ENCODE measurements at regions not wholly inside any gene's neighbourhood (a gene's known extent, or its start where the extent isn't known, plus 50 kb on each side); places are given as distances from the start of the nearest gene placed in this dataset.

DNA sequence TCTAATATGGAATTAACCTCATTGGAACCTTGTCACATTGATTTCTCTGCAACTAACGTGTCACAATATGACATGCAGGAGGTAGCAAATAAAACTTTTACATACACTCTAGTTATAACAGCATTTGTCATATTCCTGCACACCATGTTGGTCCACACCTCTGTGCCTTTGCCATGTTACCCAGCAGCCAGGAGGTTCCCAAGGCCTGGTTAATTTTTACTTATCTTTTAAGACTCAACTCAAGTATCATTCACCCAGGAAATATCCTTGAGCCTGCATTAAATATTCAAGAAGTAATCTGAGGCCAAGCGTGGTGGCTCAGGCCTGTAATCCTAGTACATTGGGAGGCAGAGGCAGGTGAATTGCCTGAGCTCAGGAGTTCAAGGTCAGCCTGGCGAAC is 447.2 kb upstream of the NR5A2 start:
- TF ChIP-seq, protein P1, sequence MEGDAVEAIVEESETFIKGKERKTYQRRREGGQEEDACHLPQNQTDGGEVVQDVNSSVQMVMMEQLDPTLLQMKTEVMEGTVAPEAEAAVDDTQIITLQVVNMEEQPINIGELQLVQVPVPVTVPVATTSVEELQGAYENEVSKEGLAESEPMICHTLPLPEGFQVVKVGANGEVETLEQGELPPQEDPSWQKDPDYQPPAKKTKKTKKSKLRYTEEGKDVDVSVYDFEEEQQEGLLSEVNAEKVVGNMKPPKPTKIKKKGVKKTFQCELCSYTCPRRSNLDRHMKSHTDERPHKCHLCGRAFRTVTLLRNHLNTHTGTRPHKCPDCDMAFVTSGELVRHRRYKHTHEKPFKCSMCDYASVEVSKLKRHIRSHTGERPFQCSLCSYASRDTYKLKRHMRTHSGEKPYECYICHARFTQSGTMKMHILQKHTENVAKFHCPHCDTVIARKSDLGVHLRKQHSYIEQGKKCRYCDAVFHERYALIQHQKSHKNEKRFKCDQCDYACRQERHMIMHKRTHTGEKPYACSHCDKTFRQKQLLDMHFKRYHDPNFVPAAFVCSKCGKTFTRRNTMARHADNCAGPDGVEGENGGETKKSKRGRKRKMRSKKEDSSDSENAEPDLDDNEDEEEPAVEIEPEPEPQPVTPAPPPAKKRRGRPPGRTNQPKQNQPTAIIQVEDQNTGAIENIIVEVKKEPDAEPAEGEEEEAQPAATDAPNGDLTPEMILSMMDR (IDR thresholded peaks at IDR 0.05; ENCODE audit: borderline replicate concordance, extremely low read depth, insufficient read depth) = no peak
- Histone ChIP-seq H3K27ac (ENCODE audit: low read depth in 2 of 2, low read length in 2 of 2) (no peak overlapping the region), H3K4me1 (ENCODE audit: control insufficient read depth in 2 of 3, insufficient read depth in 2 of 3, low read depth in 1 of 3, low read length in 3 of 3) (no peaks in the 10 kb centered on the region), H3K27me3 (ENCODE audit: control insufficient read depth, insufficient read depth, low read length) (no peaks in the 10 kb centered on the region), H3K9me3 (ENCODE audit: control insufficient read depth in 2 of 3, insufficient read depth in 1 of 3, low read length in 3 of 3) (no peaks in the 10 kb centered on the region), H3K36me3 (ENCODE audit: control insufficient read depth in 2 of 3, insufficient read depth in 3 of 3, low read length in 3 of 3) (no peaks in the 10 kb centered on the region), H3K4me3 (ENCODE audit: low read length in 3 of 3) (no peak overlapping the region), H3K9ac (ENCODE audit: low read length in 3 of 3) (no peak overlapping the region)
- FAIRE-seq (no peak), DNase-seq (no peak)
- intact Hi-C loops (cut with DNase I) = no loop called here

DNA sequence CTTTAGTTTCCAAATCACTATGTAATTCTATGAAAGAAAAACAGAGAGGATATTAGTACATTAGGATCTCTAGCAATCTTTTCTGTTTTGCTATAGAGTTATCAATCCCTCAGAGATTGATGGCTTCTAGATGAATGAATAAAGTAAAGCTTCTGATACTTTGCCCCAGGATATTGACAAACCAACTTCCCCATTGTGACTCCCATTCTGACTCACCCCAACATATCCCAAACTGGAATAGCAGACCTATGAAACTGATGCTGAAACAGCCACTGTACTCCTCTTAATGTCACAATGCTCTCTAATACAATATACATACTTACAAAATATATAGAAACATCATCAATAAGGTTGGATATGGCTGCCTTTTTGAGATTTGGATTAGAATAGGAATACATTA is 442.1 kb upstream of the NR5A2 start:
- TF ChIP-seq, protein P1 (IDR thresholded peaks at IDR 0.05; ENCODE audit: borderline replicate concordance, extremely low read depth, insufficient read depth) = no peak
- Histone ChIP-seq H3K4me1 (ENCODE audit: control insufficient read depth in 2 of 3, insufficient read depth in 2 of 3, low read depth in 1 of 3, low read length in 3 of 3) (no peaks in the 10 kb centered on the region), H3K9me3 (ENCODE audit: control insufficient read depth in 2 of 3, insufficient read depth in 1 of 3, low read length in 3 of 3) (no peaks in the 10 kb centered on the region), H3K36me3 (ENCODE audit: control insufficient read depth in 2 of 3, insufficient read depth in 3 of 3, low read length in 3 of 3) (no peaks in the 10 kb centered on the region), H3K4me3 (ENCODE audit: low read length in 3 of 3) (no peak overlapping the region), H3K27ac (ENCODE audit: low read depth in 2 of 2, low read length in 2 of 2) (no peak overlapping the region), H3K27me3 (ENCODE audit: control insufficient read depth, insufficient read depth, low read length) (no peaks in the 10 kb centered on the region), H3K9ac (ENCODE audit: low read length in 3 of 3) (no peak overlapping the region)
- DNase-seq = no peak
- intact Hi-C loops (cut with DNase I) = no loop called here
- FAIRE-seq = no peak

DNA sequence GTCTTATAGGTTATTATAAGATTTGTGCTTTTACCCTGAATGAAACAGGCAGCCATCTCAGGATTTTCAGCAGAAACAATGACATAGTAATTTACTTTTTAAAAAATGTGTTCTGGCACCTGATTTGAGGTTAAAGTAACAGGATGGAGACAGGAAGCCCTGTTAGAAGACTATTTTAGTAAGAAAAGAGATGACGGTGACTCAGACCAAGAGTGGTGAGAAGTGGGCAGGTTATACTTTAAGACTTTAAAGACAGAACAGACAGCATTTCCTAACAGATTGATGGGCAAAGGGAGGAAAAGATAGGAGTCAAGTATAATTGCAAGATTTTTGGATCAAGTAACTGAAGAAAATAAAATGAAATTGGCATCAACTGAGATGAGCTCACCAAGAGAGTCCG is 436.8 kb upstream of the NR5A2 start:
- no peak overlapping the region for H3K4me3 ChIP-seq (ENCODE audit: low read length in 3 of 3)
- no peak overlapping the region for H3K9ac ChIP-seq (ENCODE audit: low read length in 3 of 3)
- no peak overlapping the region for H3K27ac ChIP-seq (ENCODE audit: low read depth in 2 of 2, low read length in 2 of 2)
- no peaks in the 10 kb centered on the region for H3K27me3 ChIP-seq (ENCODE audit: control insufficient read depth, insufficient read depth, low read length)
- intact Hi-C loops (cut with DNase I) = no loop called here
- no peaks in the 10 kb centered on the region for H3K36me3 ChIP-seq (ENCODE audit: control insufficient read depth in 2 of 3, insufficient read depth in 3 of 3, low read length in 3 of 3)
- TF ChIP-seq, protein P1 (IDR thresholded peaks at IDR 0.05; ENCODE audit: borderline replicate concordance, extremely low read depth, insufficient read depth) = no peak
- DNase-seq (no peak), FAIRE-seq (no peak)
- no peaks in the 10 kb centered on the region for H3K4me1 ChIP-seq (ENCODE audit: control insufficient read depth in 2 of 3, insufficient read depth in 2 of 3, low read depth in 1 of 3, low read length in 3 of 3)
- H3K9me3 ChIP-seq (ENCODE audit: control insufficient read depth in 2 of 3, insufficient read depth in 1 of 3, low read length in 3 of 3) = no peaks in the 10 kb centered on the region

DNA sequence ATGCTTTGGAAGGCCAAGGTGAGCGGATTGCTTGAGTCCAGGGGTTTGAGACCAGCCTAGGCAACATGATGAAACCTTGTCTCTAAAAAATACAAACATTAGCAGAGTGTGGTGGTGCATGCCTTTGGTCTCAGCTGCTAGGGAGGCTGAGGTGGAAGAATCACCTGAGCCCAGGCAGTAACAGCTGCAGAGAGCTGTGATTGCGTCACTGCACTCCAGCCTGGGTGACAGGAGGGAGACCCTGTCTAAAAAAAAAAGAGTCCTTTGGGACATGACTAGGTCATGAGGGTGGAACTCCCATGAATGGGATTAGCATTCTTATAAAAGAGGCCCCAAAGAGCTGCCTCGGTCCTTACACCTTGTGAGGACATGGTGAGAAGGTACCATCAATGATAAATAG is 436.0 kb upstream of the NR5A2 start:
- intact Hi-C loops (cut with DNase I) = no loop called here
- H3K4me3 ChIP-seq (ENCODE audit: low read length in 3 of 3) = no peak overlapping the region
- no peak overlapping the region for H3K9ac ChIP-seq (ENCODE audit: low read length in 3 of 3)
- no peaks in the 10 kb centered on the region for H3K27me3 ChIP-seq (ENCODE audit: control insufficient read depth, insufficient read depth, low read length)
- TF ChIP-seq, protein P1 (IDR thresholded peaks at IDR 0.05; ENCODE audit: borderline replicate concordance, extremely low read depth, insufficient read depth) = no peak
- no peaks in the 10 kb centered on the region for H3K36me3 ChIP-seq (ENCODE audit: control insufficient read depth in 2 of 3, insufficient read depth in 3 of 3, low read length in 3 of 3)
- H3K4me1 ChIP-seq (ENCODE audit: control insufficient read depth in 2 of 3, insufficient read depth in 2 of 3, low read depth in 1 of 3, low read length in 3 of 3) = no peaks in the 10 kb centered on the region
- H3K27ac ChIP-seq (ENCODE audit: low read depth in 2 of 2, low read length in 2 of 2) = no peak overlapping the region
- no peaks in the 10 kb centered on the region for H3K9me3 ChIP-seq (ENCODE audit: control insufficient read depth in 2 of 3, insufficient read depth in 1 of 3, low read length in 3 of 3)
- DNase-seq (no peak), FAIRE-seq (no peak)

All from kidney (tissue), 13 donors.